Loucy (cell line): ENCODE measurements at regions not wholly inside any gene's neighbourhood (a gene's known extent, or its start where the extent isn't known, plus 50 kb on each side); places are given as distances from the start of the nearest gene placed in this dataset.

ENCODE experiments used
- CTCF ChIP-seq: fragments of 200-600 bp; sonication (generic); conservative IDR thresholded peaks from 2 replicates; pipeline ENCODE4 v1.5.1; 2014; ENCODE audit warnings: mild to moderate bottlenecking, antibody characterized with exemption, low read length
- EZH2phosphoT487 ChIP-seq: fragments of 200-600 bp; IDR thresholded peaks from 2 replicates; pipeline ENCODE4 v1.6.1; 2018; ENCODE audit warnings: antibody characterized with exemption, mild to moderate bottlenecking, moderate library complexity, borderline replicate concordance

- TF ChIP-seq CTCF (no peak), EZH2phosphoT487 (no peak)
Observed at GRCh38 chr9:21559402-21560280, 77.5 kb upstream of the IFNE start.
